Heart right ventricle (tissue), 16 donors: ENCODE measurements at regions not wholly inside any gene's neighbourhood (a gene's known extent, or its start where the extent isn't known, plus 50 kb on each side); places are given as distances from the start of the nearest gene placed in this dataset.

ENCODE experiments used
- ATAC-seq, 8 donors: fragments of 200-7000 bp; cut with Tn5 transposase; one replicate each; pipeline ENCODE4 v1.9.1; 2020; ENCODE audit warnings: mild to moderate bottlenecking in 8 of 8, moderate library complexity in 8 of 8, moderate number of reproducible peaks in 1 of 8
- DNase-seq, 2 donors: peaks; one replicate each; pipeline ENCODE4 v3.0.0-alpha.2; 2020
- H3K27ac ChIP-seq, 10 donors: fragments of 200-600 bp; sonication (generic) in 2 of 10; one replicate each; pipeline versions ENCODE4 v1.5.0 to v1.8.0; 2020 to 2022; ENCODE audit warnings: mild to moderate bottlenecking in 3 of 10
- H3K27me3 ChIP-seq, 7 donors: fragments of 200-600 bp; one replicate each; pipeline ENCODE4 v1.8.0; 2021 to 2022; ENCODE audit warnings: mild to moderate bottlenecking in 2 of 7
- H3K36me3 ChIP-seq, 9 donors: fragments of 200-600 bp; sonication (generic) in 1 of 9; one replicate each; pipeline versions ENCODE4 v1.5.0 to v1.8.0; 2020 to 2022; ENCODE audit warnings: mild to moderate bottlenecking in 2 of 9
- H3K4me1 ChIP-seq, 9 donors: fragments of 200-600 bp; sonication (generic) in 1 of 9; one replicate each; pipeline versions ENCODE4 v1.5.0 to v1.8.0; 2020 to 2022; ENCODE audit warnings: mild to moderate bottlenecking in 4 of 9
- H3K4me3 ChIP-seq, 10 donors: fragments of 200-600 bp; sonication (generic) in 2 of 10; one replicate each; pipeline versions ENCODE4 v1.5.0 to v1.8.0; 2020 to 2022; ENCODE audit warnings: mild to moderate bottlenecking in 7 of 10, moderate library complexity in 2 of 10
- H3K9me3 ChIP-seq, 11 donors: fragments of 200-600 bp in 10 of 11; sonication (generic) in 2 of 11; one replicate each; pipeline versions ENCODE4 v1.5.0 to v1.8.0; 2013 to 2022; ENCODE audit warnings: mild to moderate bottlenecking in 2 of 11, control low read depth in 1 of 11, moderate library complexity in 1 of 11
- CTCF ChIP-seq, 9 donors: fragments of 200-600 bp; sonication (generic) in 2 of 9; IDR thresholded peaks; one replicate each; pipeline versions ENCODE4 v1.5.0 to v1.8.0; 2021 to 2022; ENCODE audit warnings: antibody characterized with exemption in 9 of 9, mild to moderate bottlenecking in 5 of 9, moderate library complexity in 1 of 9
- WGBS, 2 donors: extraction: QIAGEN DNeasy Blood & Tissue Kit; methylation state at CpG; one replicate each; pipeline ENCODE4 v1.1.7; 2013; ENCODE audit warnings: inconsistent platforms in 1 of 2; 5-methylcytosine and 5-hydroxymethylcytosine counted together
- intact Hi-C, 10 donors: fragments of 100-400 bp; cut with DNase I; formaldehyde crosslinking; loops; one replicate each; pipeline versions ENCODE4 v1.11.1 to v1.14.2; 2022
- donor health status: Arrhythmogenic right ventricular cardiomyopathy.
- donor health status: ischemic (EF 13 %, LVEDD 7.1; RV severe dilation, severe dysfunction).
- donor health status: healthy with polysubstance abuse.
- donor health status: DM: no; HTN: yes; CAD: no.
- donor health status: DM: no; HTN: no; CAD: no.
- donor health status: ischemic (EF 25% LVEDD 6.9; RV normal size, moderate dysfunction).
- donor health status: ischemic (EF 25% LVEDD 5.7; RV mildly dilated, moderate dysfunction).
- donor health status: healthy.
- donor health status: DM: yes; HTN: yes; CAD: no.
- donor health status: Ischemic cardiomyopathy.
- donor health status: ischemic (EF 35%, LVEDD 5.7; RV mildly dilated, moderate dysfunction).
- donor health status: nonischemic (EF 11% LVEDD 7.7; RV severe dilation, severe dysfunction).
- donor health status: DM: yes; HTN: yes; CAD: no.
- donor health status: PGD.
- donor health status: ischemic (EF 29% LVEDD 5.4; RV normal size, mild dysfunction).
- donor health status: nonischemic (EF 23%, LVEDD 6.1; RV moderate dilation, normal function).

- Histone ChIP-seq H3K4me1 (peaks cover 0 to 4% (median 0%) of the 10 kb centered on the region in 9 donors), H3K27me3 (no peaks in the 10 kb centered on the region), H3K36me3 (no peaks in the 10 kb centered on the region), H3K27ac (no peak overlapping the region), H3K9me3 (no peaks in the 10 kb centered on the region), H3K4me3 (no peak overlapping the region)
- intact Hi-C loops: no loop called here
- no peak for ATAC-seq
- 91 to 94% methylated on average over 10 of the region's 10 CpGs for WGBS, 2 donors
- TF ChIP-seq CTCF (IDR thresholded peaks at IDR 0.05): no peak
- DNase-seq: no peak
Measured at GRCh38 chr13:60286707-60287106, 110.3 kb upstream of the TDRD3 start.

- 76 to 83% methylated on average over 6 of the region's 6 CpGs for WGBS, 2 donors
- intact Hi-C loops: no loop called here
- DNase-seq (no peak), ATAC-seq (no peak)
- peaks cover 0 to 3% (median 0%) of the 10 kb centered on the region in 7 donors for H3K27me3 ChIP-seq
- H3K4me1 ChIP-seq: no peaks in the 10 kb centered on the region
- no peaks in the 10 kb centered on the region for H3K9me3 ChIP-seq
- H3K4me3 ChIP-seq: no peak overlapping the region
- TF ChIP-seq CTCF (IDR thresholded peaks at IDR 0.05): no peak
- H3K27ac ChIP-seq: no peak overlapping the region
- H3K36me3 ChIP-seq: no peaks in the 10 kb centered on the region
Measured at GRCh38 chr13:60288569-60288968, 108.5 kb upstream of the TDRD3 start.

GRCh38 chr13:60303166-60303565 lies 93.9 kb upstream of the TDRD3 start:
- H3K27ac ChIP-seq: no peak overlapping the region
- TF ChIP-seq CTCF (IDR thresholded peaks at IDR 0.05): no peak
- H3K36me3 ChIP-seq: no peaks in the 10 kb centered on the region
- no peak for DNase-seq
- no peaks in the 10 kb centered on the region for H3K4me1 ChIP-seq
- no peak overlapping the region for H3K4me3 ChIP-seq
- ATAC-seq: no peak
- H3K9me3 ChIP-seq: peaks cover 0 to 2% (median 0%) of the 10 kb centered on the region in 11 donors
- peaks cover 0 to 11% (median 0%) of the 10 kb centered on the region in 7 donors for H3K27me3 ChIP-seq
- WGBS, 2 donors: 52 to 55% methylated on average over 7 of the region's 7 CpGs
- intact Hi-C loops: no loop called here

GRCh38 chr13:60311527-60311926 lies 85.5 kb upstream of the TDRD3 start:
- H3K36me3 ChIP-seq: no peaks in the 10 kb centered on the region
- H3K27ac ChIP-seq: no peak overlapping the region
- H3K4me1 ChIP-seq: no peaks in the 10 kb centered on the region
- ATAC-seq (no peak), DNase-seq (no peak)
- H3K27me3 ChIP-seq: no peaks in the 10 kb centered on the region
- WGBS, 2 donors: 69 to 71% methylated on average over 4 of the region's 4 CpGs
- H3K4me3 ChIP-seq: no peak overlapping the region
- TF ChIP-seq CTCF (IDR thresholded peaks at IDR 0.05): no peak
- intact Hi-C loops: no loop called here
- no peaks in the 10 kb centered on the region for H3K9me3 ChIP-seq
